T-helper 1 cell treated with Interleukin-12 subunit alpha and Interleukin-12 subunit beta and Interleukin-4 antibody, amounts not matched to agents 30 ng/mL and 1 ng/mL, for 36 hours (primary cell): ENCODE measurements at regions not wholly inside any gene's neighbourhood (a gene's known extent, or its start where the extent isn't known, plus 50 kb on each side); places are given as distances from the start of the nearest gene placed in this dataset.
"Not testable (repeated sequence)": the region's sequence is repeated elsewhere in the genome, so short reads cannot be mapped to it uniquely, and the experiment has no call there.

ENCODE experiments used
- intact Hi-C: fragments of 100-400 bp; cut with micrococcal nuclease; formaldehyde crosslinking; loops from one replicate; pipeline ENCODE4 v1.15.1; 2024

DNA sequence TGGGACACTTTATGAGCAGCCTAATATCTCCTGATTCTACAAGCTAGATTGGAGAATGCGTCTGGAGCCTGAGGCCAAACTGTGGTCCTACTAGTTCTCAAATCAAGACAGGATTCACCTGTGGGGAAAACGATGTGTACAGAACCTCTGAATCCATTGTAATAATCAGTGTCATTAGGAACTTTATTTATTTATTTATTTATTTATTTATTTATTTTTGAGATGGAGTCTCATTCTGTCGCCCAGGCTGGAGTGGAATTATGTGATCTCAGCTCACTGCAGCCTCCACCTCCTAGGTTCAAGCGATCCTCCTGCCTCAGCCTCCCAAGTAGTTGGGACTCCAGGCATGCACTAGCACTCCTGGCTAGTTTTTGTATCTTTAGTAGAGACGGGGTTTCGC lies 52.6 kb upstream of the KIF26B start:
- intact Hi-C loops = not testable (repeated sequence)

DNA sequence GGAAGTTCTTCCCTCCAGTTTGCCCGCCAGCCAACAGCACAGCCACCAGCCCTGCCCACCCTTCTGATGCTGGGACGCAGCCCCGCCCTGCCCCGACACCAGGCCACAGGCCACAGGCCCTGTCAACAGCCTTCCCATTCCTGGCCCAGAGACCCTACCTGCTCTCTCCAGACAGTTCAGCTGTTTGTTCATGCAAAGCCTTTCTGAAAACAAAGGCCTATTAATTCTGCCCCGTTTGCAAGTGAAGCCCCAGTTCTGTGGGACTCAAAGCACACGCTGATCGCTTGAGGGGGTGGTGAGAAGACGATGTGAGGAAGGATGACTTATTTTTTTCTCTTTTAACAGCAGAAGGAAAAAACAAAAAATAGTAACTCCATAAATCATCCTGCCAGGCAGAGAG lies 55.4 kb upstream of the KIF26B start:
- intact Hi-C loops = no loop called here

DNA sequence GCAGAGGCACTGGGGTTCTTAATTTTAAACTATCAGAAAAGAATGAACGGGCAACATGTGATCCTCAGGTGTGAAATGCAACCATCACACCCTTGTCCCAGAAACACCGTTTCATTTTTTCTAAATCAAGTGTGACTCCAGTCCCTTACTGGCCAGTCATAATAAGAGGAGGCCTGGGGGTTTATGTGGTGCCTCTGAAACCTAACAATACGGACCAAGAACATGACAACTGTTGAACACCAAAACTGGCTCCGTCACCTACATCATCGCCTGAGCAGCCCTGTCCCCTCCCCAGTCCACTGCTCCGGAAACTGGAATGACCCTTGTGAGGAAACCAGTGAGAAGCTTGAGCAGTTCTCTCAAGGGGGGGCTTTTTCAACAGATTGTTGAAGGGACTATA lies 55.9 kb upstream of the KIF26B start:
- intact Hi-C loops = no loop called here

GRCh38 chr1:245096311-245097066 lies 58.3 kb upstream of the KIF26B start:
- intact Hi-C loops = no loop called here

GRCh38 chr1:245095903-245096302 lies 58.9 kb upstream of the KIF26B start:
- intact Hi-C loops = no loop called here

- intact Hi-C loops = no loop called here
Observed at GRCh38 chr1:245094954-245095353, 59.8 kb upstream of the KIF26B start.

GRCh38 chr1:245094092-245094491 lies 60.7 kb upstream of the KIF26B start:
- intact Hi-C loops = no loop called here

DNA sequence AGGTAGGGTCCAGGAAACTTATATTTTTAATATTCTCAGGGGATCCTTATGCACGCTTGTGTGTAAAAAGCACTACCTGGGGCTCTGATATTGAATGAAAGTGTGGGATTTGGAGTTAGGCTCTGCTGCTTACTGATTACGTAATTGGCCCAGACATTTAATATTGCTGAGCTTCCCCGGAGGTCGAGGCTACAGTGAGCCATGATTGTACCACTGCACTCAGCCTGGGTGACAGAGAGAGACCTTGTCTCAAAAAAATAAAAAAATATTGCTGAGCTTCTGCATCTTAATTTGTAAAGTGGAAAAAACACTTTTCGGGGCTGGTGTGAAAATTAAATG lies 62.2 kb upstream of the KIF26B start:
- intact Hi-C loops = no loop called here

GRCh38 chr1:245091818-245092637 lies 62.8 kb upstream of the KIF26B start:
- intact Hi-C loops = no loop called here

- intact Hi-C loops = no loop called here
Observed at GRCh38 chr1:245091171-245091621, 63.6 kb upstream of the KIF26B start.

DNA sequence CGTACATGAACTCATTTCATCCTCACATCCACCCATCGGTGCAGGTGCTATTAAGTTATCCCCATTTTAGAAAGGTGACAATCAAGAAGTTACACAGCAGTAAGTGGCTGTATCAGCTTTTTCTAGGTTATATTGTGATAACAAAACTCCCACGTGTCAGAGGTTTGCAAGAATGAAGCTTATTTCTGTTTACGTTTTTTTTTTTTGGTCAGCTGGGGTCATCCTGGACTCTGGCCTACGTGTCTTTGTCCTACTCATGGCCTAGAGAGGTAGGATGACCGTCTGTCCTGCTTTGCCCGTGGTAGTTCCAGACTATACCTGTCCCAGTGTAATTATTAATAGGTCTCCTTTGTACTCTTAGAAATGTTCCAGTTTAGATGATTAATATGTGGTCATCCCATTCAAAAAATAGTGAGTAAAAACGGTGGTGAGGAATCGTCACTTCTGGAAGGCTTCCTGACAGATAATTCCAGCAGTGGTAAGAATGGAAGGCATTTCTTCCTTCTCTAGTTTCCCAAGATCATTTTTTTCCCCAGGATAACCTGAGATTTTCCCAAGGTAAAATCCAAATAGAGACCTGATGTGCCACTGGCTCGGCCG lies 64.2 kb upstream of the KIF26B start:
- intact Hi-C loops = no loop called here

- intact Hi-C loops = no loop called here
Observed at GRCh38 chr1:245087723-245088122, 67.1 kb upstream of the KIF26B start.

GRCh38 chr1:245086389-245086969 lies 68.3 kb upstream of the KIF26B start:
- intact Hi-C loops = no loop called here

DNA sequence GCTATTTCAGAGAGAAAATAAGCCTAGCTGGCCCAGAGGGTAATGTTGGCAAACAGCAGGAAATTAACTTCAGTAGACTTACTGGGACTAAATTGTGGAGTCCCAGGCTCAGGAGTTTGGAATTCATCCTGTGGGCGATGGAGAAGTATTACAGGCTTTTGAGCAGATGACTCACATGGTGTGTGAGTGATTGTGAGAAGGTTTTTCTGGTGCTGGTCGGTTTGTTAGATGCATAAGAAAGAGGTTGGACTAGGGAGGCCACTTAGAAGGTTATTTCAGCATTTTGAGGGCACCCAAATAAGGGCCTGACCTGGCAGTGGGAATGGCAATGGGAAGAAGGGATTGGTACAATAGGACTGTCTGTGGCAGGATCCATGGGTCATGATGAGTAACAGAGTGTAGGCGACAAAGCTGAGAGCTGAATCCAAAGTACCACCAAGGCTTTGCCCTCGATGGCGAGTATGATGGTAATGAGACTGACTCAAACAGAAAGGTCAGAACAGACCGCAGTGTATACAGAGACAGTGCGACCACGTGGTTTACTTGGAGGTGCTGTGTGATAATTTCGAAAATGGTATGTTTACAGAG lies 69.2 kb upstream of the KIF26B start:
- intact Hi-C loops = no loop called here

DNA sequence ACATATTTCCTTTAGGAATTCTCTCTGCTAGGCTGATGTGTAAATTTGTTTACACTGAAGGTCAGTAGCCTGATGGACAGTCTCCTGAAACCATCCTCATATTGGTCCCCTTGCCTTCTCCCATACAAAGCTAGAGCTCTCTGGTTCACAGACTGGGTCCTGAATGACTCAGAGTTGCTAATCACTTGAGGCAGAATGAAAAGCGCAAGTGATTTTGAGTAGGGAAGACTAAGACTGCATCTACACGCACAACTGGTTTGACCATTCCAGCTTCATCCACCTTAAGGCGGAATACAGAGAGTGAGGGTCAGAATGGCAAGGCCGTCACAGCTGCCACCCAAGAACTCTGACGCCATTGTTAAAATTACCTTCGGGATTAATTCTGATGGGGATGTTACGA lies 70.2 kb upstream of the KIF26B start:
- intact Hi-C loops = no loop called here

DNA sequence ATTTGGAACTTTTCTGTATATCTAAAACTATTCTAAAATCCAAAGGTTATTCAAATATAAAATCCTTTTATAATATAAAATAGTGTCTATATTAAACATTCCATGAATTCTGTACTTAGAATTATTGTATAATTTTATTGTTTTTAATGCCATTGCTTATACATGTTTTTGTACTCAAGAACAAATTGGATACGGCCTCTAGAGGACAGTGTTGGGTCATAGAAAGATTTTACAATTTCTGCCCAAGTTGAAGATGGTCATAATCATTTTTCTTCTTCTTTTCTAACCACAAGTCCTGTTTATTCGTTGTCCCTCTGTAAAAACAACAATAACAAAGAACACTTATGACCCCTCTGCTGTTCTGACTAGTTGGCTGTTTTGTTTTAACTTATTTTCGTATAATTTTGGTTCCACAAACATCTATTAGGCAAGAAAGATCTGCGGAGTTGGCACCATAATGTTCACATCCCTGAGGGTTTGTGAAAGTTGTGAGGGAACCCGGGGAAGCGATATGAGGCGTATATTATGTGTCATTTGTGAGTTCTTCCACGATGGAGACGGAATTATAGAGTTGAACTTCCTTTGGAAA lies 75.7 kb upstream of the KIF26B start:
- intact Hi-C loops = loop anchor here (1.0 kb wide), 1 partner anchor 924 kb away; no protein-coding TSS in a partner anchor

- intact Hi-C loops = no loop called here
Observed at GRCh38 chr1:245074898-245075297, 79.9 kb upstream of the KIF26B start.

GRCh38 chr1:245074232-245074747 lies 80.5 kb upstream of the KIF26B start:
- intact Hi-C loops = no loop called here

DNA sequence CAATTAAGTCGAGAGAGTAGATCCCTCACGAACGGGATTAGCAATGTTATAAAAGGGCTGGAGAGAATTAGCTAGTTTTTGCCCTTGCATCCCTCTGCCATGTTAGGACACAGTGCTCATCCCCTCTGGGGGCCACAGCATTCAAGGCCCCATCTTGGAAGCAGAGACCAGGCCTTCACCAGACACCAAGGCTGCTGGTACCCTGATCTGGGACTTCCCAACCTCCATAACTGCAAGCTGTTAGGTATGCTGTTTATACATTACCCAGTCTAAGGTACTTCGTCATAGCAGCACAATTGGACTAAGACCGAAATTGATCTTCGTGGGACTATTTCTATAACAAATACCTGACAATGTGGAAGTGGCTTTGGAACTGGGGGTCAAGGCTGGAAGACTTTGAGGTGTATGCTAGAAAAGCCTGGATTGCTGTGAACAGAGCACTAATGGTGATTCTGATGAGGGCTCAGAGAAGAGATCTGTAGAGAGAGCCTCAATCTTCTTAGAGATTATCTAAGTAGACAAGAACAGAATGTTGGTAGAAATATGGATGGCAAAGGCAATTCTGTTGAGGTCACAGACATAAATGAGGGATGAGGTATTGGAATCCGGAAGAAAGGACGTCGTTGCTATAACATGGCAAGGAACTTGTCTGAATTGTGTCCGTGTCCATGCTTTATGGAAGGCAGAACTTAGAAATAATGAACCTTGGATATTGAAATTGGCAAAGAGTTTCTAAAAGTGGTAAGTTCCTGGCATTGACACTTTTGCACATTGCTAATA lies 83.8 kb upstream of the KIF26B start:
- intact Hi-C loops = no loop called here

DNA sequence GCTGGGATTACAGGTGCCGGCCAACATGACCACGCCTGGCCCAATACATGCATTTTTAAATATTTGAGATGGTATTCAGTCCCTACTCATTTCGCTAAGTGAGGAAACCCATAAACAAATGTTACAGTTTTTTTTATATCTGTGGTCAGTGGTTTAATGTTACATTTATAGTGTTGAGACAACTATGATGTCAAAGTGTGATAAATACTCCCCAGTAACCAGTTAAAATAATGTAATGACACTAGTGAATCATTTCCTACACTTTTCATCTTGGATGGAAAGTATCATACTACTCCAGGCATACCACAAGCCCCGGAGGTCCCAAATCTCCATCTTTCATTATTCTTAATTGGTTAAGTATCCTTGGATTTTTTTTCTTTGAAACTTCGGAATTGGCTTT lies 87.5 kb upstream of the KIF26B start:
- intact Hi-C loops = no loop called here
